WTC11 (cell line): ENCODE measurements at regions not wholly inside any gene's neighbourhood (a gene's known extent, or its start where the extent isn't known, plus 50 kb on each side); places are given as distances from the start of the nearest gene placed in this dataset.

Source experiments
- EMX1 ChIP-seq: fragments of 250-450 bp; sonication (Bioruptor Pico); IDR thresholded peaks from 2 replicates; pipeline ENCODE4 v1.8.0; 2021; ENCODE audit warnings: mild to moderate bottlenecking
- ETV6 ChIP-seq: sonication (generic); formaldehyde crosslinking; IDR thresholded peaks from 2 replicates; pipeline ENCODE4 v1.8.1; 2022; ENCODE audit warnings: mild to moderate bottlenecking, missing genetic modification reagents
- NR2C2 ChIP-seq: sonication (generic); formaldehyde crosslinking; IDR thresholded peaks from 2 replicates; pipeline ENCODE4 v1.8.0; 2022; ENCODE audit warnings: mild to moderate bottlenecking, missing genetic modification reagents
- RELA ChIP-seq: sonication (generic); formaldehyde crosslinking; IDR thresholded peaks from 2 replicates; pipeline ENCODE4 v1.8.1; 2022; ENCODE audit warnings: missing genetic modification reagents, mild to moderate bottlenecking, borderline replicate concordance
- TF ChIP-seq, protein P1 (sequence below): fragments of 200-600 bp; IDR thresholded peaks from 2 replicates; pipeline ENCODE4 v1.8.0; 2022; ENCODE audit warnings: antibody characterized with exemption
- TF ChIP-seq, protein P2 (sequence below): sonication (generic); formaldehyde crosslinking; IDR thresholded peaks from 2 replicates; pipeline ENCODE4 v1.8.0; 2022; ENCODE audit warnings: missing genetic modification reagents
- TF ChIP-seq, protein P3 (sequence below): sonication (generic); formaldehyde crosslinking; IDR thresholded peaks from 2 replicates; pipeline ENCODE4 v1.8.1; 2023; ENCODE audit warnings: mild to moderate bottlenecking, missing genetic modification reagents, moderate library complexity
- TF ChIP-seq, protein P4 (sequence below): sonication (generic); formaldehyde crosslinking; IDR thresholded peaks from 2 replicates; pipeline ENCODE4 v1.8.0; 2022; ENCODE audit warnings: mild to moderate bottlenecking, missing genetic modification reagents

DNA sequence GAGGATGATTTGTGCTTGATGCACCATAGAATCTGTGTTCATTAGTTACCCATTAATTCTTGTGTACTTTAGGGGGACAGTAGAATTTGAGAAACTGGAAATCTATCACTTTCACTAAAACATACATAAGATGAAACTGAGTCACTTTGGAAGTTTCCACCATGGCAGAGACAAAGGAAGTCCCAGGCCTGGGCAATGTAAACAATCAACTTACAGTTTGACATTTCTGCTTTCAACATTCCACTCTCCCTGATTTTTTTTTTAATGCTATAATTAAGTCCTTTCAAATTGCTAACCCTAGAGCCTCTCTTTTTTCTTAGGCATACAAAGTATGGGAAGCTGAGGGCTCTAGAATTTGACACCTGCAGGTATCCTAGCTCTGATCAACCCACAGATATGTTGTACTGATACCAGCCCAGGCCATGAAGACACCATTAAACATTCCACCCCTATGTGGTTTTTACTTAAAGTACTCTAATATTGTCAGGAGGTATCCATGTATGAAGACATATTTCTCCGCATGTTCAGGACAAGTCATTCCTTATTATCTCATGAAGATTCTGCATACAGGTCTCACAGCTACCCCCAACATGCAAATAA lies 88.5 kb upstream of the GLS start:
- TF ChIP-seq, protein P1, sequence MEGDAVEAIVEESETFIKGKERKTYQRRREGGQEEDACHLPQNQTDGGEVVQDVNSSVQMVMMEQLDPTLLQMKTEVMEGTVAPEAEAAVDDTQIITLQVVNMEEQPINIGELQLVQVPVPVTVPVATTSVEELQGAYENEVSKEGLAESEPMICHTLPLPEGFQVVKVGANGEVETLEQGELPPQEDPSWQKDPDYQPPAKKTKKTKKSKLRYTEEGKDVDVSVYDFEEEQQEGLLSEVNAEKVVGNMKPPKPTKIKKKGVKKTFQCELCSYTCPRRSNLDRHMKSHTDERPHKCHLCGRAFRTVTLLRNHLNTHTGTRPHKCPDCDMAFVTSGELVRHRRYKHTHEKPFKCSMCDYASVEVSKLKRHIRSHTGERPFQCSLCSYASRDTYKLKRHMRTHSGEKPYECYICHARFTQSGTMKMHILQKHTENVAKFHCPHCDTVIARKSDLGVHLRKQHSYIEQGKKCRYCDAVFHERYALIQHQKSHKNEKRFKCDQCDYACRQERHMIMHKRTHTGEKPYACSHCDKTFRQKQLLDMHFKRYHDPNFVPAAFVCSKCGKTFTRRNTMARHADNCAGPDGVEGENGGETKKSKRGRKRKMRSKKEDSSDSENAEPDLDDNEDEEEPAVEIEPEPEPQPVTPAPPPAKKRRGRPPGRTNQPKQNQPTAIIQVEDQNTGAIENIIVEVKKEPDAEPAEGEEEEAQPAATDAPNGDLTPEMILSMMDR: no peak
- TF ChIP-seq NR2C2 (no peak), ETV6 (no peak), RELA (no peak), EMX1 (CRISPR knock-in tag) (no peak)
- TF ChIP-seq, protein P2, sequence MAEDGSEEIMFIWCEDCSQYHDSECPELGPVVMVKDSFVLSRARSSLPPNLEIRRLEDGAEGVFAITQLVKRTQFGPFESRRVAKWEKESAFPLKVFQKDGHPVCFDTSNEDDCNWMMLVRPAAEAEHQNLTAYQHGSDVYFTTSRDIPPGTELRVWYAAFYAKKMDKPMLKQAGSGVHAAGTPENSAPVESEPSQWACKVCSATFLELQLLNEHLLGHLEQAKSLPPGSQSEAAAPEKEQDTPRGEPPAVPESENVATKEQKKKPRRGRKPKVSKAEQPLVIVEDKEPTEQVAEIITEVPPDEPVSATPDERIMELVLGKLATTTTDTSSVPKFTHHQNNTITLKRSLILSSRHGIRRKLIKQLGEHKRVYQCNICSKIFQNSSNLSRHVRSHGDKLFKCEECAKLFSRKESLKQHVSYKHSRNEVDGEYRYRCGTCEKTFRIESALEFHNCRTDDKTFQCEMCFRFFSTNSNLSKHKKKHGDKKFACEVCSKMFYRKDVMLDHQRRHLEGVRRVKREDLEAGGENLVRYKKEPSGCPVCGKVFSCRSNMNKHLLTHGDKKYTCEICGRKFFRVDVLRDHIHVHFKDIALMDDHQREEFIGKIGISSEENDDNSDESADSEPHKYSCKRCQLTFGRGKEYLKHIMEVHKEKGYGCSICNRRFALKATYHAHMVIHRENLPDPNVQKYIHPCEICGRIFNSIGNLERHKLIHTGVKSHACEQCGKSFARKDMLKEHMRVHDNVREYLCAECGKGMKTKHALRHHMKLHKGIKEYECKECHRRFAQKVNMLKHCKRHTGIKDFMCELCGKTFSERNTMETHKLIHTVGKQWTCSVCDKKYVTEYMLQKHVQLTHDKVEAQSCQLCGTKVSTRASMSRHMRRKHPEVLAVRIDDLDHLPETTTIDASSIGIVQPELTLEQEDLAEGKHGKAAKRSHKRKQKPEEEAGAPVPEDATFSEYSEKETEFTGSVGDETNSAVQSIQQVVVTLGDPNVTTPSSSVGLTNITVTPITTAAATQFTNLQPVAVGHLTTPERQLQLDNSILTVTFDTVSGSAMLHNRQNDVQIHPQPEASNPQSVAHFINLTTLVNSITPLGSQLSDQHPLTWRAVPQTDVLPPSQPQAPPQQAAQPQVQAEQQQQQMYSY (CRISPR knock-in tag): no peak
- TF ChIP-seq, protein P3, sequence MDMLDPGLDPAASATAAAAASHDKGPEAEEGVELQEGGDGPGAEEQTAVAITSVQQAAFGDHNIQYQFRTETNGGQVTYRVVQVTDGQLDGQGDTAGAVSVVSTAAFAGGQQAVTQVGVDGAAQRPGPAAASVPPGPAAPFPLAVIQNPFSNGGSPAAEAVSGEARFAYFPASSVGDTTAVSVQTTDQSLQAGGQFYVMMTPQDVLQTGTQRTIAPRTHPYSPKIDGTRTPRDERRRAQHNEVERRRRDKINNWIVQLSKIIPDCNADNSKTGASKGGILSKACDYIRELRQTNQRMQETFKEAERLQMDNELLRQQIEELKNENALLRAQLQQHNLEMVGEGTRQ: no peak
- TF ChIP-seq, protein P4, sequence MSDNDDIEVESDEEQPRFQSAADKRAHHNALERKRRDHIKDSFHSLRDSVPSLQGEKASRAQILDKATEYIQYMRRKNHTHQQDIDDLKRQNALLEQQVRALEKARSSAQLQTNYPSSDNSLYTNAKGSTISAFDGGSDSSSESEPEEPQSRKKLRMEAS (CRISPR knock-in tag): no peak
